Skeletal muscle tissue (tissue), 3 donors: ENCODE measurements at regions not wholly inside any gene's neighbourhood (a gene's known extent, or its start where the extent isn't known, plus 50 kb on each side); places are given as distances from the start of the nearest gene placed in this dataset.

ENCODE experiments used
- H3K27ac ChIP-seq: one replicate; pipeline ENCODE4 v1.7.0; 2013; ENCODE audit warnings: mild to moderate bottlenecking, low read depth, low read length, inconsistent platforms
- H3K27me3 ChIP-seq, 3 donors: one replicate each; pipeline ENCODE4 v1.7.0; 2013; ENCODE audit warnings: low read length in 3 of 3; ENCODE audit not compliant: control insufficient read depth in 3 of 3, insufficient read depth in 3 of 3
- H3K36me3 ChIP-seq, 3 donors: one replicate each; pipeline ENCODE4 v1.7.0; 2013; ENCODE audit warnings: low read length in 3 of 3; ENCODE audit not compliant: control insufficient read depth in 3 of 3, insufficient read depth in 3 of 3
- H3K4me1 ChIP-seq, 3 donors: one replicate each; pipeline ENCODE4 v1.7.0; 2013; ENCODE audit warnings: low read length in 3 of 3, mild to moderate bottlenecking in 3 of 3; ENCODE audit not compliant: control insufficient read depth in 3 of 3, insufficient read depth in 3 of 3
- H3K4me3 ChIP-seq, 3 donors: one replicate each; pipeline ENCODE4 v1.7.0; 2013; ENCODE audit warnings: low read length in 3 of 3
- H3K9ac ChIP-seq, 3 donors: one replicate each; pipeline ENCODE4 v1.7.0; 2013; ENCODE audit warnings: low read length in 3 of 3, mild to moderate bottlenecking in 3 of 3, moderate library complexity in 2 of 3, low read depth in 1 of 3
- H3K9me3 ChIP-seq, 3 donors: one replicate each; pipeline ENCODE4 v1.7.0; 2013; ENCODE audit warnings: low read length in 3 of 3; ENCODE audit not compliant: control insufficient read depth in 3 of 3
- donor health status: Osteomylitis.

GRCh38 chr20:40468759-40469158, 220.3 kb downstream of the MAFB start:
- Histone ChIP-seq H3K9ac (no peak overlapping the region), H3K27ac (no peak overlapping the region), H3K4me1 (peaks cover 6 to 16% (median 6%) of the 10 kb centered on the region in 3 donors), H3K36me3 (no peaks in the 10 kb centered on the region), H3K4me3 (no peak overlapping the region), H3K27me3 (no peaks in the 10 kb centered on the region), H3K9me3 (no peaks in the 10 kb centered on the region)

- Histone ChIP-seq H3K36me3 (no peaks in the 10 kb centered on the region), H3K9ac (no peak overlapping the region), H3K4me3 (no peak overlapping the region), H3K9me3 (no peaks in the 10 kb centered on the region), H3K27me3 (no peaks in the 10 kb centered on the region), H3K4me1 (peaks cover 6 to 20% (median 13%) of the 10 kb centered on the region in 3 donors), H3K27ac (no peak overlapping the region)
These were observed 221.2 kb downstream of the MAFB start for GRCh38 chr20:40467703-40468411.

GRCh38 chr20:40467067-40467466, 222.0 kb downstream of the MAFB start:
- no peaks in the 10 kb centered on the region for H3K27me3 ChIP-seq
- H3K9ac ChIP-seq, result no peak overlapping the region
- no peak overlapping the region for H3K4me3 ChIP-seq
- H3K27ac ChIP-seq, result no peak overlapping the region
- H3K36me3 ChIP-seq, result no peaks in the 10 kb centered on the region
- H3K9me3 ChIP-seq, result no peaks in the 10 kb centered on the region
- H3K4me1 ChIP-seq, result peaks cover 6 to 20% (median 13%) of the 10 kb centered on the region in 3 donors

GRCh38 chr20:40464731-40465208, 224.3 kb downstream of the MAFB start:
- no peak overlapping the region for H3K9ac ChIP-seq
- H3K36me3 ChIP-seq, result no peaks in the 10 kb centered on the region
- peaks cover 0 to 7% (median 7%) of the 10 kb centered on the region in 3 donors for H3K4me1 ChIP-seq
- H3K27me3 ChIP-seq, result no peaks in the 10 kb centered on the region
- no peaks in the 10 kb centered on the region for H3K9me3 ChIP-seq
- no peak overlapping the region for H3K4me3 ChIP-seq
- H3K27ac ChIP-seq, result peak overlapping the region; percentile 68

- Histone ChIP-seq H3K27me3 (no peaks in the 10 kb centered on the region), H3K9me3 (no peaks in the 10 kb centered on the region), H3K27ac (peak overlapping the region; percentile 36), H3K4me1 (peaks cover 0 to 7% (median 3%) of the 10 kb centered on the region in 3 donors), H3K36me3 (no peaks in the 10 kb centered on the region), H3K9ac (no peak overlapping the region), H3K4me3 (no peak overlapping the region)
These were observed 225.9 kb downstream of the MAFB start for GRCh38 chr20:40463171-40463570.

- no peaks in the 10 kb centered on the region for H3K36me3 ChIP-seq
- H3K27me3 ChIP-seq, result no peaks in the 10 kb centered on the region
- H3K9ac ChIP-seq, result no peak overlapping the region
- no peaks in the 10 kb centered on the region for H3K9me3 ChIP-seq
- peak overlapping the region; percentile 36 for H3K27ac ChIP-seq
- peaks cover 0 to 7% (median 3%) of the 10 kb centered on the region in 3 donors for H3K4me1 ChIP-seq
- no peak overlapping the region for H3K4me3 ChIP-seq
These were observed 226.5 kb downstream of the MAFB start for GRCh38 chr20:40462566-40462965.

GRCh38 chr20:40459299-40459698, 229.7 kb downstream of the MAFB start:
- Histone ChIP-seq H3K36me3 (no peaks in the 10 kb centered on the region), H3K4me3 (no peak overlapping the region), H3K9me3 (no peaks in the 10 kb centered on the region), H3K27ac (no peak overlapping the region), H3K27me3 (no peaks in the 10 kb centered on the region), H3K9ac (no peak overlapping the region), H3K4me1 (peaks cover 0 to 7% (median 3%) of the 10 kb centered on the region in 3 donors)

GRCh38 chr20:40457404-40457803, 231.6 kb downstream of the MAFB start:
- Histone ChIP-seq H3K4me3 (no peak overlapping the region), H3K9ac (no peak overlapping the region), H3K27me3 (no peaks in the 10 kb centered on the region), H3K36me3 (no peaks in the 10 kb centered on the region), H3K4me1 (no peaks in the 10 kb centered on the region), H3K27ac (no peak overlapping the region), H3K9me3 (no peaks in the 10 kb centered on the region)

GRCh38 chr20:40452758-40453157, 236.3 kb downstream of the MAFB start:
- no peak overlapping the region for H3K9ac ChIP-seq

GRCh38 chr20:40451552-40451951, 237.5 kb downstream of the MAFB start:
- Histone ChIP-seq H3K36me3 (no peaks in the 10 kb centered on the region), H3K4me1 (peaks cover 2 to 4% (median 3%) of the 10 kb centered on the region in 3 donors), H3K9ac (no peak overlapping the region), H3K4me3 (no peak overlapping the region), H3K27ac (no peak overlapping the region), H3K9me3 (no peaks in the 10 kb centered on the region), H3K27me3 (no peaks in the 10 kb centered on the region)

More at GRCh38 chr20:40452758-40453157, 236.3 kb downstream of the MAFB start:
- Histone ChIP-seq H3K4me3 (no peak overlapping the region), H3K9me3 (no peaks in the 10 kb centered on the region), H3K36me3 (no peaks in the 10 kb centered on the region), H3K4me1 (peaks cover 2 to 4% (median 3%) of the 10 kb centered on the region in 3 donors), H3K27me3 (no peaks in the 10 kb centered on the region), H3K27ac (no peak overlapping the region)
